ENCODE measurements at regions not wholly inside any gene's neighbourhood (a gene's known extent, or its start where the extent isn't known, plus 50 kb on each side); places are given as distances from the start of the nearest gene placed in this dataset.

DNA sequence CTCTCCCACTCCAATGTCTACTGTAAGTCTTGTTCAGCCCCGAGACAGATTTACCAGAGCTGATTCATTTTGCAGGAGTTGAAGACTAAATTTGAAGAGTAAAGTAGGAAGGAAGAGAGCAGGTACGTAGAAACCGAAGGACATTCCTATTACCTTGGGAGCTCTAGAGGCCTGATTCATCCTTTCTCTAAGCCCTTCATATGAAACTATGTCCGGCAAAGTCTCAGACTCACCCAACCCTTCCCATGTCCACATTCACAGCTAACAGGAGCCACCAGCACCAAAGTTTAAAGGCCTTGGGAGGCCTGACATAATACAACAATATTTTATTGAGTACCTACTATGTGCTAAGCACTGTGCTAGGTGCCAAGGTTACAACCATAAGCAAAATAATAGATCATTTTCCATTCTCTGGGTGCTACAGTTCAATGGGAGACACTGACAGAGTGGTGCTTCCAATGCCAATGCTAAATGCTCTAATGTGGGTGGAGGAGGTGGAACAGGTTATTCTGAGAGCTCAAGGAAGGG is 86.6 kb downstream of the PHLDA1 start:
- TF ChIP-seq, protein P1, sequence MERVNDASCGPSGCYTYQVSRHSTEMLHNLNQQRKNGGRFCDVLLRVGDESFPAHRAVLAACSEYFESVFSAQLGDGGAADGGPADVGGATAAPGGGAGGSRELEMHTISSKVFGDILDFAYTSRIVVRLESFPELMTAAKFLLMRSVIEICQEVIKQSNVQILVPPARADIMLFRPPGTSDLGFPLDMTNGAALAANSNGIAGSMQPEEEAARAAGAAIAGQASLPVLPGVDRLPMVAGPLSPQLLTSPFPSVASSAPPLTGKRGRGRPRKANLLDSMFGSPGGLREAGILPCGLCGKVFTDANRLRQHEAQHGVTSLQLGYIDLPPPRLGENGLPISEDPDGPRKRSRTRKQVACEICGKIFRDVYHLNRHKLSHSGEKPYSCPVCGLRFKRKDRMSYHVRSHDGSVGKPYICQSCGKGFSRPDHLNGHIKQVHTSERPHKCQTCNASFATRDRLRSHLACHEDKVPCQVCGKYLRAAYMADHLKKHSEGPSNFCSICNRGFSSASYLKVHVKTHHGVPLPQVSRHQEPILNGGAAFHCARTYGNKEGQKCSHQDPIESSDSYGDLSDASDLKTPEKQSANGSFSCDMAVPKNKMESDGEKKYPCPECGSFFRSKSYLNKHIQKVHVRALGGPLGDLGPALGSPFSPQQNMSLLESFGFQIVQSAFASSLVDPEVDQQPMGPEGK (CRISPR knock-in tag; IDR thresholded peaks at IDR 0.05; ENCODE audit: borderline replicate concordance): no peak
- TF ChIP-seq RARB (CRISPR knock-in tag; IDR thresholded peaks at IDR 0.05): no peak
- no peak for TF ChIP-seq ZNF565 (CRISPR knock-in tag; conservative IDR thresholded peaks at IDR 0.05; ENCODE audit: low read depth)
- no peak for TF ChIP-seq ESRRG (CRISPR knock-in tag; IDR thresholded peaks at IDR 0.05)
- TF ChIP-seq ZFP30 (CRISPR knock-in tag; IDR thresholded peaks at IDR 0.05): no peak
- TF ChIP-seq, protein P2, sequence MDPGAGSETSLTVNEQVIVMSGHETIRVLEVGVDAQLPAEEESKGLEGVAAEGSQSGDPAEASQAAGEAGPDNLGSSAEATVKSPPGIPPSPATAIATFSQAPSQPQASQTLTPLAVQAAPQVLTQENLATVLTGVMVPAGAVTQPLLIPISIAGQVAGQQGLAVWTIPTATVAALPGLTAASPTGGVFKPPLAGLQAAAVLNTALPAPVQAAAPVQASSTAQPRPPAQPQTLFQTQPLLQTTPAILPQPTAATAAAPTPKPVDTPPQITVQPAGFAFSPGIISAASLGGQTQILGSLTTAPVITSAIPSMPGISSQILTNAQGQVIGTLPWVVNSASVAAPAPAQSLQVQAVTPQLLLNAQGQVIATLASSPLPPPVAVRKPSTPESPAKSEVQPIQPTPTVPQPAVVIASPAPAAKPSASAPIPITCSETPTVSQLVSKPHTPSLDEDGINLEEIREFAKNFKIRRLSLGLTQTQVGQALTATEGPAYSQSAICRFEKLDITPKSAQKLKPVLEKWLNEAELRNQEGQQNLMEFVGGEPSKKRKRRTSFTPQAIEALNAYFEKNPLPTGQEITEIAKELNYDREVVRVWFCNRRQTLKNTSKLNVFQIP (CRISPR knock-in tag; IDR thresholded peaks at IDR 0.05; ENCODE audit: borderline replicate concordance, low read depth): no peak
- no peak for TF ChIP-seq ARNTL (CRISPR knock-in tag; IDR thresholded peaks at IDR 0.05; ENCODE audit: borderline replicate concordance, low read depth)
- TF ChIP-seq, protein P3, sequence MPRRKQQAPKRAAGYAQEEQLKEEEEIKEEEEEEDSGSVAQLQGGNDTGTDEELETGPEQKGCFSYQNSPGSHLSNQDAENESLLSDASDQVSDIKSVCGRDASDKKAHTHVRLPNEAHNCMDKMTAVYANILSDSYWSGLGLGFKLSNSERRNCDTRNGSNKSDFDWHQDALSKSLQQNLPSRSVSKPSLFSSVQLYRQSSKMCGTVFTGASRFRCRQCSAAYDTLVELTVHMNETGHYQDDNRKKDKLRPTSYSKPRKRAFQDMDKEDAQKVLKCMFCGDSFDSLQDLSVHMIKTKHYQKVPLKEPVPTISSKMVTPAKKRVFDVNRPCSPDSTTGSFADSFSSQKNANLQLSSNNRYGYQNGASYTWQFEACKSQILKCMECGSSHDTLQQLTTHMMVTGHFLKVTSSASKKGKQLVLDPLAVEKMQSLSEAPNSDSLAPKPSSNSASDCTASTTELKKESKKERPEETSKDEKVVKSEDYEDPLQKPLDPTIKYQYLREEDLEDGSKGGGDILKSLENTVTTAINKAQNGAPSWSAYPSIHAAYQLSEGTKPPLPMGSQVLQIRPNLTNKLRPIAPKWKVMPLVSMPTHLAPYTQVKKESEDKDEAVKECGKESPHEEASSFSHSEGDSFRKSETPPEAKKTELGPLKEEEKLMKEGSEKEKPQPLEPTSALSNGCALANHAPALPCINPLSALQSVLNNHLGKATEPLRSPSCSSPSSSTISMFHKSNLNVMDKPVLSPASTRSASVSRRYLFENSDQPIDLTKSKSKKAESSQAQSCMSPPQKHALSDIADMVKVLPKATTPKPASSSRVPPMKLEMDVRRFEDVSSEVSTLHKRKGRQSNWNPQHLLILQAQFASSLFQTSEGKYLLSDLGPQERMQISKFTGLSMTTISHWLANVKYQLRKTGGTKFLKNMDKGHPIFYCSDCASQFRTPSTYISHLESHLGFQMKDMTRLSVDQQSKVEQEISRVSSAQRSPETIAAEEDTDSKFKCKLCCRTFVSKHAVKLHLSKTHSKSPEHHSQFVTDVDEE (CRISPR knock-in tag; IDR thresholded peaks at IDR 0.05): no peak

All from SK-N-SH treated with all-trans-retinoic acid at 6 μM for 48 hours (cell line).